ELR (cell line): ENCODE measurements at regions not wholly inside any gene's neighbourhood (a gene's known extent, or its start where the extent isn't known, plus 50 kb on each side); places are given as distances from the start of the nearest gene placed in this dataset.

Experiments used
- DNase-seq: peaks from one replicate; pipeline ENCODE4 v3.0.0-alpha.2; 2015; ENCODE audit warnings: low read depth

DNA sequence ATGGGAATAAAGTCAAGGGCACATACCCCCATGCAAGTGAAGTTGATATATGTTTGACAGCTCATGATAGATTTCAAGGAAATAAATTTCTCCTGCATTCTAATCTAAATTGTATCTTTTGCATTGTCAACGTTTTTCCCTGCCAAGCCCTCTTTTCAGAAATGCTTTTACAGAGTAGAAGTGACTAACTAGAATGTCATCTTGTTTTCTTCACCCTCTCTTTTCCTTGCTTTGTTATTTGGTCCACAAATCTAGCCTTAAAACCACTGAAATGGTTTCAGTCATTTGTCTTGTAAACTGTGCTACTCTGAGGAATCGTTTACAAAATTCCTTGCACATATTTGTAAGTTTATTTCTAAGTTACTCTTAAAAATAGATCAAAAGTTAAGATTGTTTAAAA is 600.8 kb upstream of the CXADR start:
- DNase-seq: peak; percentile 1

DNA sequence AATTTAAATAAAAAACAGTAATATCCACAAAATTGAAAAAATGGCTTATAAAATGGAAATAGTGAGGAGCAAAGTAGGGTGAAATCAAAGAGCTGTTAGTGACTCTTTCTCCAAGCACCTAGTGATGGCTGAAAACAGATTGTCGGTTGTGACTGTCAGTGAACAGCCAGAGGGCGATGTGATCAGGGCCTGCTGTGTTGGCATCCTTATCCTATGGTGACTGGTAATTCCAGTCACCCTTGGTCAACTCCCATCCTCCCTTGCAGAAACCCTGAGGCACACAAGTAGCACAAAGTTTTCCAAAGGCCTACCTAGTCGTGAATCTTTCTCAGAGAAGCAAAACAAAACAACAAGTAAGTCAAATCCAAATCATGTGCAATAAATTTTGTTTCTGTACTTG is 599.8 kb upstream of the CXADR start:
- DNase-seq: no peak

DNA sequence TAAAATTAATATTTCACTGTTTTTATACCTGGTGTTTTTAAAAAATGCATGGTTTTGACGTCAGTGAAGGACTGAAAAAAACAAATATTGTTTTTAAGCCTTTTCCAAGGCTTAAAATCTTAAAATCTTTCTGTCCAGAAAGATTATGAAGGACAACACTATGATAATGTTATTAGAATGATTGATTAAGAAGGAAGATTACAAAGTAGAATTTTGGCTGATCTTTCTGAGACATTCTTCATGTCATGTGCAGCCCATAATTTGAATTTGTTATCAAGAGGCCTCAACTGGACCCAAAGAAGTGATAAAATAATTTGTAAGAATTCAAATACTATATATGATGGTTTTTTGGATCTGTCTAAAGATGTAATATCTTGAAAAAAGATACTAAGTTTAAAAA is 584.4 kb upstream of the CXADR start:
- DNase-seq: no peak

DNA sequence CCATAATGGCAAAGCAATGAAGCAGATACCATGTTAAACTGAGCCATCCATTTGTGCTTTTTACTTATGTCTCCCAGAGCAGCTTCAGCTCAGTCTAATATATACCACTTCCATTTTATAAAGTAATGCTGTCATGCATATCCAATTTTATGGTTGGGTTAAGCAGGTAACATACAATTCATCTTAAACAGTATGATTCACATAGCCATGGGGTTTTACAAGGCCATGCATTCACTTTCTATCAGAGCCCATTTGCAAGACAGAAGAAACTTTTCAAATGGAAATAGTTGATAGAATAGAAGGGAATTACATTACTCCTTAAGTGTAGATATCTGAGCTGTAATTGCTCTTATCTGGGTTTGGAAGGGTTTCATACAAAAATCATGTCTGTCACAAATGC is 580.5 kb upstream of the CXADR start:
- no peak for DNase-seq

DNA sequence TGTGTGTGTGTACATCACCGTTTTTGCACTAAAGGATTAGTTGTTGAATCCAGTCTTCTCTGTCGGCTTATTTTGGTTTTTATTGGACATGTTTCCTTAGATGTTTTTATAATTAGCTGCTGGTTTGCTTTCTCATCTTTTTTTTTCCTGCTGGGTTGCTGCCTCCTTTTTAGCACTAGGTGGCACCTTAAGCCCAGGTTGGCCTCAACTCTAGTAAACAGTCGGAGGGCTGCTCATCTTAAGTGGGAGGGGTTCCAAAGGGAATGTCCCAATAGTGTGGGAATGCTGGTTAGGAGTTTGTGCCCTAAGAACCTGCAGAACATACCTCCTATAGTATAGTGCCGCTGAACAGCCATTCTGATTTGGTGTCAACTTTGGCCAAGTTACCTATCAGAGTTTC is 570.1 kb upstream of the CXADR start:
- peak; percentile 46 for DNase-seq

DNA sequence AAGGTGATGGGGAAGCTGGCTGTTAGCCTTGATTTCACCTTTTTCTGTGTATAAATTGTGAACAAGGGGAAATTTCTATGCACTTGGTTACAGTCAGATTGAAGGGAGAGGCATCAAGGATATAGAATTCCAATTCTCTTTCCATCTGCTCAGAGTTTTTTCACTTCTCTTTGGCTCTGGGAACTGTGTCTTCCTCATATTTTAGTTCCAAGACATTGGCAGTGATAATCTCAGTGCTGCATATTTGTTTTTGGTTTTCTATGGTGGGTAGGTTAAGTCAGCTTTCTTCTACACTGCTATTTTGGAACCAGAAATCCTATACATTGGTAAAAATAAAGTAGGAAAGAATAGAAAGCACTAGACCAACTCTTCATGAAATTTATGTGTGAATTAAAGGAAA is 569.6 kb upstream of the CXADR start:
- DNase-seq: no peak

DNA sequence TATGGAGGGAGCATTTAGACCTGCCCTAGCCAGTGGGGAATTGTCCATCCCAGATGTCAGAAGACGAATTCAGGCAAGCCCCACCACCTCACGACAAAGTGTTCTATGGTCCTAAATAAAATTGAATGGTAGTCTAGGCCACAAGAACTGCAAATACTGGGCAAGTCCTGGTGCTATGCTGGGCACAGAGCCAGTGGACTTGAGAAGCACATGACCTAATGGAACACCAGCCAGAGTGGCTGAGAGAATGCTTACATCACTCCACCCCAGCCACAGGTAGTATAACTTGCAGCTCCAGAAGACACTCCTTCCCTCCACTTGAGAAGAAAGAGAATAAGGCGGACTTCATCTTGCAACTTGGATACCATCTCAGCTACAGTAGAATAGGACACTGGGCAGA is 567.3 kb upstream of the CXADR start:
- no peak for DNase-seq

DNA sequence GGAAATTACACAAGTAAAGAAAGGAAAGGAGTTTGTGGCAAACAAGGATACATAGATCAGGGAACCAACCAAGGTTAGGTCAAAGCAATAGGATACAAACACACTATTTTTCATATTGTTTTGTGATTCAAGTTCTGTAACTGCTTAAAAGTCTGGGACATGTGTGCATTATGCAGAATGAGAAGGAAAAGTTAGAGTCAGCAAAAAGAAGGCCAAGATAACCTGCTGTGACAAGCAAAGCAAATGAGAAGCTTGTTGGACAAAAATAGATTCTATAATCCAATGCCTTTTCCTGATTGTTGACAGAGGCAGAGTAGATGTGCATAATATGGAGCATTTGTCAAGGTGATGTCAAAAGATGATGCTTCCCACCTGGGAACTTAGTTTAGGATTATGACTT is 556.0 kb upstream of the CXADR start:
- DNase-seq: no peak

DNA sequence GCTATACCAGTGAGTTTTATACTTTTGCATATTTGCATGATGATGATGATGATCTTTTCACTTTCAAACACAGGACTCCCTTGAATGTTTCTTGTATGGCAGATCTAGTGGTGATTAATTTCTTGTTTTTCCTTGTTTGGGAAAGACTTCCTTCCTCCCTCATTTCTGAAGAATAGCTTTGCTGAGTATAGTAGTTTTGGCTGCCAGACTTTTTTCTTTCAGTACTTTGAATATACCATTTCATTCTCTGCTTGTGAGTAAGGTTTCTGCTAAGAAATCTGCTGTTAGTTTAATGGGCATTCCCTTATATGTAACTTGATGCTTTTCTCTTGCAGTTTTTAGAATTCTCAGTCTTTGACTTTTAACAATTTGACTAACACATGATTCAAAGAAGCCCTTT is 547.4 kb upstream of the CXADR start:
- DNase-seq: no peak

DNA sequence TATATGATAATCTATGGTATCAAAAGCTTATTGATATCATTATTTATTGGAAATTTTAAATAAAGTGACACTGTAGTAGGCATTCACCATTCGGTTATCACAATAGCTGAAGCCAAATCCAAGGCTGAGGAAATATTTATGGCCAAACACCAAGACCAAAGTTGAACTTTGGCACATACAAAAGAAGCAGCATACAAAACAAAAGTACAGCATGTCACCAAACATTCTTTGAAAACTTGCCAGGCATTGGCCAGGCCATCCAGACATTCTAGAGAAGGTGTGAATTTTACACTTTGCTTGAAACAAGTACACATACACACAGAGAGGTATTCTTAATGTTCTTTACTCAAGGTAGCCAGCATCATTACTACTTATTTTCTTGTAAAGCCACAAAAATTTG is 544.4 kb upstream of the CXADR start:
- DNase-seq: no peak

DNA sequence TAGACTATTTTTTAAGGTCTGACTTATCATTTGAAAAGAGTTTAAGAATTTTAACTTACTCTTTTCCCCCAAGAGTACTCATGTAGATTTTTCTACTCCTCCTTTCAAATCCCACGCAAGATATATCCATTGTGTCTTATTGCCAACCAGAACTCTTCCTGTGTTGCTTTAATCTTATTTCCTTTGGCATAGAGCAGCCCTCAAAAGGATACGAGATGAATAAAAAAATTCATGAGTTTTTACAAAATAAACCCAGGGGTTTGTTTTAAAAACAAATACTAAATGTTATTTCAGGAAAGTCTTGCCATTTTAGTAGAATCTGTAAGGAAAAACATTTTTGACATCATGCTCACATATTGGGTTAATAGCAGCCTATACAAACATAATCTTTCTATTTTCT is 543.2 kb upstream of the CXADR start:
- no peak for DNase-seq

DNA sequence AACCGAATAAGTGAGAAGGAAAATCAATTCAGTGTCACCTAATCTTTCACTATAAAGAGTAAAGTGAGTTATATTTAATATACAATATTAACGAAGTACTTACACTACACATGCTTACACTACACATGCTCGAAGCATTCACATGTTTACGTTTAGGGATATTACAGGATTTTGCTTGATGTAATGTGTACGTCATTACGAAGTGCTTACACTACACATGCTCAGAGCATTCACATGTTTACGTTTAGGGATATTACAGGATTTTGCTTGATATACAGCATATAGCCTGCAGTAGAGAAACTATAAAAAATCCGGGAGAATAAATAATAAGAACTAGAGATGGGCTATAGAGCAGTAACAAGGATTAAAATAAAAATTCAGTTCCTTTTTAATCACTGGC is 538.8 kb upstream of the CXADR start:
- DNase-seq: no peak

DNA sequence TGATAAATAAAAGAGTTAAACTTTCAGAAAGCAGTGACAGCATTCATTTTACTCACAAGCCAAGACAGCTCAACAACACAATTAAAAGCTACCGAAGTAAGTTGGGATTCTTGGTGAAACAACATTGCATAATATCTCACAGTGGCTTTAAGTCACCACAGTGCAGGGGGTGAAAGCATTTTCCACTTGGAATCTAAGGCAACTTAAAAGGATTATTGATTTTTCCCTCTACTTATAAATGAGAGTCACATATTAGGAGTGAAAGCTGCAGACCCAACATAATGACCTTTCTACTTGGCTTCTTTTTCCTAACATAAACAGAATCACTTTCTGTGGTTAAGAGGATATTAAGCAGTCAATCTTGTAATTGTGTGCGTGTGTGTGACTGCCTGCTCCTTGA is 536.6 kb upstream of the CXADR start:
- DNase-seq: no peak

DNA sequence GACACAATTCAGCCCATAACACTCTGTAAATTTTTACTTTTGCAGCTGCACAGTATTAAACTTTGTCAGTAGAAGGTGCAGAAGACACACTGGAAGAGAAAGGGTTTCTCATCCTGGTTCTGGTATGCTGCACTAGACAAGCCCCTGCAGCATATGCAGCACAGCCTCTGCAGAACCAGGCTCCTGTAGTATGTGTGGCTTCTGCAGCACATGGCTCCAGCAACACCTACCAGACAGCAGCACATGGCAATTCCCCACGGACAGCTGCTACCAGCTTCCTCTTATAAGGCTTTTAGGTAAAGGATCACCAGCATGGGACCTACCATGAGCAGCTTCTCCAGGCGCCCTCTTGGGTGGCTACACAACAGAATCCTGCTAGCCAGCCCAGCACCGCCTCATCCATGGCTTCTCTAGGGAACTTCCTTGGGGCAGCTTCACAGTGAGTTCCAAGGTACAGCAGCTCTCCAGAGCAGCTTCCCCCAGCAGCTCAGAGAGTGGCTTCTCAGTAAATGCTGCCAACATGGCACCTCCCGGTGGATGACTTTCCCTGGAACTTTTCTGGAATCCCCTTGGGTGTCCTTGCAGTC is 534.4 kb upstream of the CXADR start:
- DNase-seq: no peak

DNA sequence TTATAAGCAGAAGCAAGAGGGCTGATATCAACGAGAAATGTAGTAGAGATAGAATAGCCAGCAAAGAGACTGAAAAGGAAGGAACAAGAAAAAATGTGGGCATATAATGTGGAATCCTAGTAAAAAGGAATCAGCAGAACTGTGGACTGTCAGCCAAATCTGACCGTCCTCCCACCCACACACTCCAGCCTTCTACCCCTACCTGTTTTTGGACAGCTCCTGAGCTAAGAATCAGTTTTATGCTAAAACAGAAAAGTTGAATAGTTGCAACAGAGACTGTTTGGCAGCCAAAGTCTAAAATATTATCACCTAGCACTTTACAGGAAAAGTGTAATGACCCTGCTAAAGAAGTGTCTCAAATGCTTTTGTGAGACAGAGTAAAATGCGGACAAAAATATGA is 533.3 kb upstream of the CXADR start:
- DNase-seq: no peak

DNA sequence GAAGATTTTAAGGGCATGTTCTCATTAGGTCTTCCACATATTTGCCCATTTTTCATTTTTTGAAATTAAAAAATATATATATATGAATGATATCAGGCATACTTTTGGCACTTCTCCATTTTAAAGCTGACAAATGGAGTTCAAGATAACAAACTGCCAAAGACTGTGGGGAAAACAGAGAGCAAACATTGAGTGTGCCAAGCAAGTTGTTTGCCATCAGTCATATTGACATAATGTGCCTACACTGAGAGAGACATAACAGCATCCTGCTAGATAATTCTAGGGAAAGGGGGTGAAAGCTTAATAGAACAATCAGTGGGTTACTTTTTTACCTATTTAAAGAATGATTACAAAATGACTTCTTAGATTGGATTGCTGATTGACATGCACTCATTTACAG is 529.4 kb upstream of the CXADR start:
- no peak for DNase-seq

DNA sequence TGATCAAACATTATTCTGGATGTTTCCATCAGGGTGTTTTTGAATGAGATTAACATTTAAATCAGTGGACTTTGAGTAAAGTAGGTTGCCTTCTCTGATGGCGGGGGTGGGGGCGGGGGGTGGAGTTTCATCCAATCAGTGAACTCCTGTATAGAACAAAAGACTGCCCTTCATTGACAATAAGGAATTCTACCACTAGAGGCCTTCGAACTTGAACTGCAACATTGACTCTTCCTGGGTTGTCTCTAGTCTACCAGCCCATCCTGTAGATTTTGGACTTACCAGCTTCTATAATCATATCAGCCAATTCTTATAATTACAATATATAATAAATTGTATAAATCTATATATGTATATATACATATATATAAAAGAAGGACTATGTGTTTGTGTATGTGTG is 520.4 kb upstream of the CXADR start:
- DNase-seq: peak; percentile 4

DNA sequence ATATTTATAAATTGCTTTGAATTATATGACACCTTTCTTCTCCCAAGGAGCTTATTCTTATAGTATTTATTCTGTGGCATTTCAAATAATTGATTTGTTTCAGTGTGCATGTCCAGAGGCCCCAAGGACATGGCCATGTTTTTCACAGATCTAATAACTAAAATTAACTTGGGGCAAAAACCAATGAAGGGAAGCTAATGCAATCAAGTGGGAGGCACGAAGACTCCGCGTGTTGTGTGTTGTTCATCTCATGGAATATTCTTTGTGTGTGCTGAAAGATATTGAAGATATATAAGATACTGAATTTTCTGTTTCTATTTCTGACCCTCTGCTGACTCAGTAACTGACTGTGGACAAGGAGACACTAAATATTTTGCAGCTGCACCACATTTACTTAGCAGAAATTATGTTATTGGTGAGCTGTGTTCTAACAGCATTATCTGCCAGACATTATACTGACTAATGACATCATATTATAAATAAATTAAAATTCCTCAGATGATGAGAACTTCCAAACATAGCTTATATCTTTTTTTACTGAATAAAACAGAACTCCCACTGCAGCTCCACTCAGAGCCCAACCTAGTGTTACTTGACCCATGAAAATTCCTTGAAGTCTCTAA is 519.3 kb upstream of the CXADR start:
- no peak for DNase-seq

DNA sequence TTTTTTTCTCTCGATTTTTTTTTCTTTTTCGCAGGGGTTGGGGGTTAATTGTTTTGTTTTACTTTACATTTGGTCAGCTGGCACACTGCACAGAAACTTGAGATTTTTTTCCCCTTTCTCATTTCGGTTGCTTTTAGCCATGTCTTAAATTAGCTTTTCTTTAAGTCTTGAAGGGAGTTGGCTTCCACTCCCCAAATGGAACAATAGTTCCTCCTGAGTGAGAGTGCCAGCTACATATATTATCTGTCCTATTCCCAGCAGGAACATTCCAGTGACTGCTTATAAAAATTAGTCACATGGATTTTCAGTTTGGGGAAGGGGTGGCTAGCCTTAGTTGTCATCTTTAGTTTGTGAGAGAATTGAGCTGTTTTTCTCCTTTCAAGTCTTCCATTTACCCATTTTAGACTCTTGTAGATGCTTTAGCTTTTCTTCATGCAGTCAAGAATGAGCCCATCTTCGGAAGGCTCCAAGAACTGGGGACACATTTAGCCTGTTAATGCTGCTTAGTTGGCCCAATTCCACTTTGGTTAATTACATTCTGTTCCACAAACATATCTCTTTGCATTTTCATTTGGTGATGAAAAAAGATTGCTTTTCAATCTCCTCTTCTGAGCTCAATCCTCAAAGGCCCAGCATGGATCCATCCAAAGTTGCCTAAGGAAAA is 510.1 kb upstream of the CXADR start:
- DNase-seq: no peak

DNA sequence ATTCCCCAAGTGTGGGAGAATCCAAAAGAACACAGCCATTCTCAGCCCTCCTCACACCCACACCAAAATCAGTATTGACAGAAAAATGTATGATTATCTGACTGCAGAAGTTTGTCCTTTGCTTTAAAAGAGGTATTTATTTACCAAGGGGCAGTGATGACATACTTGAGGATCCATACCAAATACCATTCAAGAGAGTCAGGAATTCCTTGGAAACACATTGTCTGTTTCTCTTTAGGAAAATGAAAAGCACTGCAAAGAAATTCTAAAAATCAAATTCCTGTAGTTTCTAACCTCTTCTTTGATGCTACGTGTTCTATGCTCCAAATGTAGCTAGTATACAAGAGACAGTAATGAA is 509.6 kb upstream of the CXADR start:
- peak; percentile 37 for DNase-seq

DNA sequence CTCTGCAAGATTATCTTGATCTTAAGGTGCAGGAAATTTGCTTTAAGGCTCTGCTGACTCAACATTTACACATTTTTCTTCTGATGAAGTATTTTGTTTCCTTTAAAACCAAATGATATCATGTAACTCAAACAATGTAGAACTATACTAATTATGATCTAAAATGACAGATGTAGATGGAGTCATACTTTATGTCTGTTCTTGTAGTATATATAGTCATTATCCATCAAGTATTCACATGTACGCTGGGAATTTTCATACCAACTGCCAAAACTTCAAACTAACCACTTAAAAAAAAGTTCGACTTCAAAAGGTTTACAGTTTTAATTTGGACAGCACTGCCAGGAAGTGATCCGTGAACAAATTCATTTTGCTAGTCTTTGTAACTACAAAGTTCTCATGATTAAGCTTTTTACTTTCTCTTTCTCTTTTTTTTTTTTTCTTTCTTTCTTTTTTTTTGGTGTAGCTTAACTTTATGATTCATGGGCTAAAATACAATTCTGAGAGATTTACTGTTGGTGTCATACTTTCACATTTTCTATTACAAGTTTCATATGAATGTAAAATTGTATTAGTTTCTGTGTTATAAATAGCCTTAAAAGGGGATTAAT is 509.0 kb upstream of the CXADR start:
- peak; percentile 8 for DNase-seq

DNA sequence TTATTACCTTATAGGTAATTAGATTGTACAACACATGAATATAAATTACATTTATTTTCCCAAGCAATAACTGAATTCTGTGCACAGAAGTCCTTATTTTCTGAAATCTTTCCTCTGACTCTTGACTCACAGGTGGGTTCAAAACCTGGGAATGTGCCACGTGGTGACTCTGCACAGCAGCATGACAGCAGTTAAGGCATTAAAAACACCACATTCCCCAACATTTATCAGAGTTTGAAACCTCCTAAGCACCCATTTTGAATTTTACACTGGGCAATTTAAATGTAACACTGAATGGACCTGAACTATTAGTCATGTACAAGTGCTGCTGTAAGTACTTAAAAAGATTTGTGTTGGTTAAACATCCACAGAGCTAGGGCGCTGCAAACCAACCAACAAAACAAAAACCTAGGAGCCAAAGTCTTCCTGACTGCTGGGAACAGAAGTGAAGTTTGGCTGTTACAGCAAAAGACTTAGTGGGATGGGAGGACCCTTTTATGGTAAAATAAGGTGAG is 480.6 kb upstream of the CXADR start:
- no peak for DNase-seq

DNA sequence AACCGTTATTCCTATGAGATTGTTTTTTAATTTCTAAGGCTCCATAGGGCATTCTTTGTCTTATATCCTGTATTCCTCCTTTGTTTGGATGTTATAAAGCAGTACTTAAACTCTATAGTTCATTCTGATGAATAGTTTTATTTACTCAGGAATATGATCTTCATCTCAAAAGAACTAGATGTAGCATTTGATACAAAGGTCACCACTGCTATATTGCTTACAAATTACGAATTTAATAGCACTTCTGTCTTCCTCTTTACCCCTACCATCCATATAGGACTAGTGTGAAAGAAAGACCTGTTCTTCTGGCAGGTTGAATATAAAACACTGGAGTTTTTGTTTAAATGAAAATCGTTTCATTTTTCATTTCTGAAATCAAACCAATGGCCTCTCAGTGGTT is 468.1 kb upstream of the CXADR start:
- no peak for DNase-seq
